ENCODE measurements at regions not wholly inside any gene's neighbourhood (a gene's known extent, or its start where the extent isn't known, plus 50 kb on each side); places are given as distances from the start of the nearest gene placed in this dataset.

- DNase-seq: peak; percentile 0 to 14
These were observed 539.9 kb downstream of the BRINP1 start for GRCh38 chr9:118829334-118829733.

GRCh38 chr9:118832371-118832770 is 536.9 kb downstream of the BRINP1 start:
- no peak for DNase-seq

DNA sequence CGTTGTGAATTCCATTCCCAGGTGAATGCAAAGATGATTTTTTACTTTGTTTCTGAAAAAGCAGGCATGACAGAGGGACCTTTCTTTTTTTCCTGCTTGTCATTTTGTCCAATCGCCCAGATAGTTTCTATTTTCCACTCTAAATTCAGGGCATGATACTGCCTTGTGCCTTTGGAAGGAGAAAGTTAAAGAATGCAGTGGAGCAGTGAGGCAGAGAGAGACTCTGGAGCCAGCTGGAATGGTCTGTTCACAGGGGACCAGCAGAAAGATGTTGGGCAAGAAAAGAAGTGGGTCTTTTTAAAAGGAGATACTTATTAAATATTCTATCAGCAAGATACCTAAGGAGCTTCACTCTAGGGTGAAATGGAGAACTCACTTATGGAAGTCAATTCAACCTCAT is 532.3 kb downstream of the BRINP1 start:
- DNase-seq: no peak

DNA sequence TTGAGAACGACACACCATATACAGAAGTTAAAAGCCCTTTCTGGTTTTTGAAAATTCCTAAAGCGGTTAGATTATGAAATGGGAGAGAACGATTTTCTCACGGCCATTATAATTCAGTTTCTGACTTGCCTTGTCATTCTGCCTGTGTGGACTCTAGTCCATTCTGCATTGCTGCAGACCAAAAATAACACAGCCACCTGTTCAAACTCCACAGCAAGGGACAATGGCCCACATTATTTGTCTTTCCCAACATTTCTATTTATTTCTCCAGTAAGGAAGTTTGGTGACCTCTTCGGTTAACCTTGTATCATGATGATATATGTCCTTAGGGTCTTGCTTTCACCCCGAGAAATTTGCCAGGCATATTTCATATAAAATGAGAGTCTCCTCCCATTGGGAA is 497.7 kb downstream of the BRINP1 start:
- no peak for DNase-seq

- no peak for DNase-seq
These were observed 486.6 kb downstream of the BRINP1 start for GRCh38 chr9:118882684-118883083.

DNA sequence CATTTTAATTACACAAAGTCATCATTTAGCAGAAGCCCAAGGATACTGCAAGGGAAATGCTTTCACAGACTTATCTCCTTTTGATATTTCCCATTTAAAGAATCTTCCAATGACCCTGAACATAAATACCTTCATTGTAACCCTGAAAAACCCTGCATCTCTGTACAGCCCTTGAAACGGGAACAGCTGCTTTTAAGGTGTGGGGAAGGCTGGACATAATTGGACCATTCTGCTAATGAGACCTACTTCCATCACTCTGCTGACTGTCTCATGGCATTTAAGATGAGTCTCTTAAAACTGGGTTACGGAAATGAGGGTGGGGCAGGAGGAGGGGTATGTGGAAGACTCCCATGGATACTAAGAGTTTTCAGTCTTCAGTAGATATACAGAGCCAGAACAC is 485.8 kb downstream of the BRINP1 start:
- DNase-seq: no peak

- DNase-seq: no peak
These were observed 478.0 kb downstream of the BRINP1 start for GRCh38 chr9:118891213-118891612.

- peak; percentile 16 to 78 for DNase-seq
These were observed 472.8 kb downstream of the BRINP1 start for GRCh38 chr9:118896324-118897000.

DNA sequence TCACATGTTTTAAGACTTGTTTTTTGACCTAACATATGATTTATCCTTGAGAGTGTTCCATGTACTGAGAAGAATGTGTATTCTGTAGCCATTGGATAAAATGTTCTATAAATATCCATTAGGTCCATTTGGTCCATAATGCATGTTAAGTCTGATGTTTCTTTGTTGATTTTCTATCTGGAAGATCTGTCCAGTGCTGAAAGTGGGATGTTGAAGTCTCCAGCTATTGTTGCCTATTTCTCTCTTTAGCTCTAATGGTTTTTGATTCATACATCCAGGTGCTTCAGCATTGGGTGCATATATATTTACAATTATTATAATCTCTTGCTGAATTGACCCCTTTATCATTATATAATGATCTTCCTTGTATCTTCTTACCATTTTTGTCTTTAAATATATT is 451.1 kb downstream of the BRINP1 start:
- no peak for DNase-seq

GRCh38 chr9:118928722-118929121 is 440.5 kb downstream of the BRINP1 start:
- DNase-seq: no peak

GRCh38 chr9:118929287-118929686 is 439.9 kb downstream of the BRINP1 start:
- DNase-seq: no peak

GRCh38 chr9:118931941-118932340 is 437.3 kb downstream of the BRINP1 start:
- no peak for DNase-seq

GRCh38 chr9:118938581-118938980 is 430.7 kb downstream of the BRINP1 start:
- DNase-seq: no peak

GRCh38 chr9:118940473-118940872 is 428.8 kb downstream of the BRINP1 start:
- DNase-seq: no peak

GRCh38 chr9:118946669-118947068 is 422.6 kb downstream of the BRINP1 start:
- DNase-seq: no peak

GRCh38 chr9:118954857-118955256 is 414.4 kb downstream of the BRINP1 start:
- DNase-seq: no peak

- DNase-seq: no peak
These were observed 411.6 kb downstream of the BRINP1 start for GRCh38 chr9:118957585-118957984.

DNA sequence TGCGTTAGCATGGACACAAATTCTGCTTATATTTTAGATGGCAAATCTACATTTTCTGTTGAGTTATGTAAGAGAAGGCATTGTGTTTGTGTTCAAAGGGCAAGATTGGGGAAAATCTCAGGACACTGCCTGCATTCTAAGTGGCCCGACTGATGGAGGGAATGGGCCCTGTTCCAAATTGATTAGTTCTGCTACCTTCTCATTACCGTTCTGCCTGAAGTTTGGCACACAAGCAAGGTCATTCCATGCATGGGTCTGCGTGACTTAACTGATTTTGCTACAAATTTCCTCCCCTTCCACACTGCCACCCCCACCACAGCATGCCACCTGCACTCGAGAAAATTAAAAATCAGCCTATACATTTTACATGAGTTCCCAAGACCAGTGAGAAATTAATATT is 409.9 kb downstream of the BRINP1 start:
- DNase-seq: no peak

- DNase-seq: peak; percentile 11 to 55
These were observed 407.4 kb downstream of the BRINP1 start for GRCh38 chr9:118961857-118962256.

GRCh38 chr9:118962426-118962825 is 406.8 kb downstream of the BRINP1 start:
- DNase-seq: peak; percentile 3 to 46

GRCh38 chr9:118963674-118964073 is 405.6 kb downstream of the BRINP1 start:
- no peak for DNase-seq

- no peak for DNase-seq
These were observed 401.3 kb downstream of the BRINP1 start for GRCh38 chr9:118967901-118968300.

GRCh38 chr9:118975736-118976135 is 393.5 kb downstream of the BRINP1 start:
- no peak for DNase-seq

- no peak for DNase-seq
These were observed 393.1 kb downstream of the BRINP1 start for GRCh38 chr9:118976160-118976559.

- DNase-seq: no peak
These were observed 384.6 kb downstream of the BRINP1 start for GRCh38 chr9:118984607-118985006.

Measured in NCI-H446 (cell line).